HG02973 (cell line): ENCODE measurements at regions not wholly inside any gene's neighbourhood (a gene's known extent, or its start where the extent isn't known, plus 50 kb on each side); places are given as distances from the start of the nearest gene placed in this dataset.

ENCODE experiments used
- ATAC-seq: cut with Tn5 transposase; IDR thresholded peaks from one replicate; pipeline ENCODE4 v1.9.1; 2021; ENCODE audit warnings: moderate library complexity; ENCODE audit not compliant: unreplicated experiment

- ATAC-seq: no peak
Measured at GRCh38 chr2:35033748-35034147, 1321.8 kb upstream of the CRIM1 start.

- ATAC-seq: no peak
Measured at GRCh38 chr2:35023545-35023944, 1332.0 kb upstream of the CRIM1 start.

GRCh38 chr2:35000453-35000852, 1355.1 kb upstream of the CRIM1 start:
- no peak for ATAC-seq

- no peak for ATAC-seq
Measured at GRCh38 chr2:34998741-34999140, 1356.8 kb upstream of the CRIM1 start.

- no peak for ATAC-seq
Measured at GRCh38 chr2:34997779-34998178, 1357.8 kb upstream of the CRIM1 start.

GRCh38 chr2:34995196-34995595, 1360.4 kb upstream of the CRIM1 start:
- ATAC-seq: no peak

- no peak for ATAC-seq
Measured at GRCh38 chr2:34991508-34992274, 1363.9 kb upstream of the CRIM1 start.

GRCh38 chr2:34985474-34985873, 1370.1 kb upstream of the CRIM1 start:
- no peak for ATAC-seq

- ATAC-seq: no peak
Measured at GRCh38 chr2:34980689-34981088, 1374.9 kb upstream of the CRIM1 start.

- ATAC-seq: no peak
Measured at GRCh38 chr2:34979148-34979547, 1376.4 kb upstream of the CRIM1 start.

- no peak for ATAC-seq
Measured at GRCh38 chr2:34961822-34962221, 1362.7 kb upstream of the FAM98A start.

- no peak for ATAC-seq
Measured at GRCh38 chr2:34954758-34955157, 1355.7 kb upstream of the FAM98A start.

- ATAC-seq: no peak
Measured at GRCh38 chr2:34950797-34951196, 1351.7 kb upstream of the FAM98A start.

GRCh38 chr2:34949316-34949715, 1350.2 kb upstream of the FAM98A start:
- ATAC-seq: no peak

- ATAC-seq: no peak
Measured at GRCh38 chr2:34936089-34936488, 1337.0 kb upstream of the FAM98A start.

- ATAC-seq: no peak
Measured at GRCh38 chr2:34912084-34912483, 1313.0 kb upstream of the FAM98A start.

GRCh38 chr2:34909992-34910705, 1311.0 kb upstream of the FAM98A start:
- ATAC-seq: no peak

- no peak for ATAC-seq
Measured at GRCh38 chr2:34907812-34908211, 1308.7 kb upstream of the FAM98A start.

GRCh38 chr2:34901739-34902138, 1302.6 kb upstream of the FAM98A start:
- ATAC-seq: no peak

- ATAC-seq: no peak
Measured at GRCh38 chr2:34899079-34899478, 1300.0 kb upstream of the FAM98A start.

- ATAC-seq: no peak
Measured at GRCh38 chr2:34892766-34893165, 1293.7 kb upstream of the FAM98A start.

- ATAC-seq: no peak
Measured at GRCh38 chr2:34892256-34892655, 1293.2 kb upstream of the FAM98A start.
